Uterus (tissue), 3 donors: ENCODE measurements at regions not wholly inside any gene's neighbourhood (a gene's known extent, or its start where the extent isn't known, plus 50 kb on each side); places are given as distances from the start of the nearest gene placed in this dataset.

ENCODE experiments used
- DNase-seq, 2 donors: peaks; one replicate each; pipeline ENCODE4 v3.0.0-alpha.2; 2019 to 2020
- H3K27ac ChIP-seq, 2 donors: fragments of 200-600 bp; sonication (generic); 1 replicate in 1 of 2; 2 replicates in 1 of 2; pipeline ENCODE4 v1.5.1; 2016 to 2018
- H3K27me3 ChIP-seq, 2 donors: fragments of 200-600 bp; sonication (generic); one replicate each; pipeline ENCODE4 v1.5.1; 2018 to 2019; ENCODE audit warnings: control low read depth in 1 of 2
- H3K36me3 ChIP-seq, 2 donors: fragments of 200-600 bp; sonication (generic); one replicate each; pipeline ENCODE4 v1.5.1; 2019; ENCODE audit warnings: control low read depth in 1 of 2
- H3K4me1 ChIP-seq, 2 donors: fragments of 200-600 bp; sonication (generic); one replicate each; pipeline ENCODE4 v1.5.1; 2018 to 2019; ENCODE audit warnings: control low read depth in 1 of 2
- H3K4me3 ChIP-seq, 2 donors: fragments of 200-600 bp; sonication (generic); 1 replicate in 1 of 2; 2 replicates in 1 of 2; pipeline ENCODE4 v1.5.1; 2018 to 2019; ENCODE audit warnings: mild to moderate bottlenecking in 1 of 2
- H3K9me3 ChIP-seq, 2 donors: fragments of 200-600 bp; sonication (generic); one replicate each; pipeline ENCODE4 v1.5.1; 2019; ENCODE audit warnings: control low read depth in 1 of 2
- POLR2A ChIP-seq, 2 donors: fragments of 450-650 bp; IDR thresholded peaks; one replicate each; pipeline ENCODE4 v1.6.1; 2016; ENCODE audit warnings: antibody characterized with exemption in 2 of 2, mild to moderate bottlenecking in 1 of 2, moderate library complexity in 1 of 2
- intact Hi-C: fragments of 100-400 bp; cut with DNase I; formaldehyde crosslinking; loops from one replicate; pipeline ENCODE4 v1.15.1; 2023; ENCODE audit warnings: low total_unique reads
- TF ChIP-seq, protein P1 (sequence below), 4 experiments: fragments of 200-600 bp in 2 of 4; fragments of 450-650 bp in 2 of 4; sonication (generic) in 2 of 4; IDR thresholded peaks; one replicate each; pipeline ENCODE4 v1.5.1; 2016 to 2019; ENCODE audit warnings: antibody characterized with exemption in 4 of 4, mild to moderate bottlenecking in 2 of 4, moderate library complexity in 1 of 4
- donor health status: DM: yes; HTN: yes; CAD: no.

- intact Hi-C loops: no loop called here
- Histone ChIP-seq H3K4me3 (no peak overlapping the region), H3K9me3 (no peaks in the 10 kb centered on the region), H3K27me3 (no peaks in the 10 kb centered on the region), H3K36me3 (no peaks in the 10 kb centered on the region), H3K4me1 (no peaks in the 10 kb centered on the region), H3K27ac (no peak overlapping the region)
- DNase-seq: no peak
- TF ChIP-seq POLR2A (IDR thresholded peaks at IDR 0.05): no peak
- TF ChIP-seq, protein P1, sequence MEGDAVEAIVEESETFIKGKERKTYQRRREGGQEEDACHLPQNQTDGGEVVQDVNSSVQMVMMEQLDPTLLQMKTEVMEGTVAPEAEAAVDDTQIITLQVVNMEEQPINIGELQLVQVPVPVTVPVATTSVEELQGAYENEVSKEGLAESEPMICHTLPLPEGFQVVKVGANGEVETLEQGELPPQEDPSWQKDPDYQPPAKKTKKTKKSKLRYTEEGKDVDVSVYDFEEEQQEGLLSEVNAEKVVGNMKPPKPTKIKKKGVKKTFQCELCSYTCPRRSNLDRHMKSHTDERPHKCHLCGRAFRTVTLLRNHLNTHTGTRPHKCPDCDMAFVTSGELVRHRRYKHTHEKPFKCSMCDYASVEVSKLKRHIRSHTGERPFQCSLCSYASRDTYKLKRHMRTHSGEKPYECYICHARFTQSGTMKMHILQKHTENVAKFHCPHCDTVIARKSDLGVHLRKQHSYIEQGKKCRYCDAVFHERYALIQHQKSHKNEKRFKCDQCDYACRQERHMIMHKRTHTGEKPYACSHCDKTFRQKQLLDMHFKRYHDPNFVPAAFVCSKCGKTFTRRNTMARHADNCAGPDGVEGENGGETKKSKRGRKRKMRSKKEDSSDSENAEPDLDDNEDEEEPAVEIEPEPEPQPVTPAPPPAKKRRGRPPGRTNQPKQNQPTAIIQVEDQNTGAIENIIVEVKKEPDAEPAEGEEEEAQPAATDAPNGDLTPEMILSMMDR (IDR thresholded peaks at IDR 0.05): no peak
Measured at GRCh38 chr6:163741743-163742363, 327.3 kb downstream of the QKI start.

DNA sequence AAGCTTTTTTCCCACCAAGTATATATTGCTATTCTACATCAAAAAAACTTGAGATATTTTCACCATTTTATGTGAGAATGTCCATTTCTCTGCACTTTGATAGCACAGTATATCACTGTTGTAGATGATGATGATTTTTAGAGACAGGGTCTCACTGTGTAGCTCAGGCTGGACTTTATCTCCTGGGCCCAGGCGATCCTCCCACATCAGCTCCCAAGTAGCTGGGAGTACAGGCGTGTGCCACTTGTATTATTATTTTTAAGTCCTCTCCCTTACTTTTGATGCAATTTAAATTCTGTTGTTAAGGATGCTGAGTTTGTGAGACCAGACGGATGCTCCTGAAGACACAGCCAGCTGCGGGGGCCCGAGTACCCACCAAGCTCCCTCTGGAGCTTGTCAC is 326.8 kb downstream of the QKI start:
- H3K36me3 ChIP-seq: no peaks in the 10 kb centered on the region
- no peaks in the 10 kb centered on the region for H3K27me3 ChIP-seq
- no peaks in the 10 kb centered on the region for H3K9me3 ChIP-seq
- intact Hi-C loops: no loop called here
- no peak overlapping the region for H3K27ac ChIP-seq
- H3K4me3 ChIP-seq: no peak overlapping the region
- H3K4me1 ChIP-seq: no peaks in the 10 kb centered on the region
- DNase-seq: no peak
- no peak for TF ChIP-seq POLR2A (IDR thresholded peaks at IDR 0.05)
- TF ChIP-seq, protein P1 (IDR thresholded peaks at IDR 0.05): no peak

DNA sequence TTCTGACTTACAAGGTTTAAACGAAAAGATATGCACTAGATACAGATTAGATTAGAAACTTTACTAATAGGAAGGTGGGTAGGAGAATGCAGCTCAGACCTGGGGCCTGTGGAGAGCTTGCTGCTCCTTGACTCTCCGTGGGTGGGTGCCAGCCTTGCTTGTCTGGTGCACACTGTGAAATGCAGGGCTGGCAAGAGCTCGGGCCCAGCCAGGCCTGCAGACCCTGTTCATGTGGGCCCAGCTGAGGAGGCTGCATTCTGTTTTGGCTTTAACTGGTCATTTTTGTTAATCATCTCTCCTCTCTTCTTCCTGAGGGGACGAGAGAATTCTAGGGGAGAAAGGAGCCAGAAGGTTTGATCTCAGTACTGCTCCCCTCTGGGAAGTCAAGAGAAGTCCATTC is 325.4 kb downstream of the QKI start:
- H3K27ac ChIP-seq: no peak overlapping the region
- no peaks in the 10 kb centered on the region for H3K4me1 ChIP-seq
- intact Hi-C loops: no loop called here
- no peaks in the 10 kb centered on the region for H3K27me3 ChIP-seq
- H3K36me3 ChIP-seq: no peaks in the 10 kb centered on the region
- H3K4me3 ChIP-seq: no peak overlapping the region
- no peak for TF ChIP-seq POLR2A (IDR thresholded peaks at IDR 0.05)
- TF ChIP-seq, protein P1 (IDR thresholded peaks at IDR 0.05): no peak
- no peaks in the 10 kb centered on the region for H3K9me3 ChIP-seq
- DNase-seq: no peak

DNA sequence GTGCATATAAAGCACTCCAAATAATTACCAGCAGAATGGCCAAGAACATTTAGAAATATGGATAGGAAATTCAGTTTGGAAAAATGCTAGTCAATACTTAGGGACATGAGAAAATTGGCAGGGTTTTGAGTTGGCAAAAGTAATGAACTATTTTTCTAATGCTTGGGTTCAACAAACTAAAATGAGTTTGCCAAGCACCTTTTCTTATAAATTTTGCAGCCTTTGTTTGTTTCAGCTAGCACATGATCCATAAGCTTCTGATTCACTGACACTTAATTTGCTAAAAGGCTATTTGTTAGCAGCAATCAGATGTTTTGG is 324.8 kb downstream of the QKI start:
- Histone ChIP-seq H3K4me3 (no peak overlapping the region), H3K9me3 (no peaks in the 10 kb centered on the region), H3K27ac (no peak overlapping the region), H3K4me1 (no peaks in the 10 kb centered on the region), H3K36me3 (no peaks in the 10 kb centered on the region), H3K27me3 (no peaks in the 10 kb centered on the region)
- TF ChIP-seq, protein P1 (IDR thresholded peaks at IDR 0.05): no peak
- TF ChIP-seq POLR2A (IDR thresholded peaks at IDR 0.05): no peak
- intact Hi-C loops: no loop called here
- DNase-seq: no peak

- no peaks in the 10 kb centered on the region for H3K36me3 ChIP-seq
- no peaks in the 10 kb centered on the region for H3K27me3 ChIP-seq
- no peaks in the 10 kb centered on the region for H3K4me1 ChIP-seq
- H3K4me3 ChIP-seq: no peak overlapping the region
- no peak for TF ChIP-seq POLR2A (IDR thresholded peaks at IDR 0.05)
- TF ChIP-seq, protein P1 (IDR thresholded peaks at IDR 0.05): no peak
- intact Hi-C loops: no loop called here
- no peak overlapping the region for H3K27ac ChIP-seq
- no peaks in the 10 kb centered on the region for H3K9me3 ChIP-seq
- DNase-seq: no peak
Measured at GRCh38 chr6:163738725-163739407, 324.3 kb downstream of the QKI start.
